H1 (cell line): ENCODE measurements at regions not wholly inside any gene's neighbourhood (a gene's known extent, or its start where the extent isn't known, plus 50 kb on each side); places are given as distances from the start of the nearest gene placed in this dataset.
A peak's percentile ranks its signal among the peaks of the same experiment; 100 is the strongest.

Experiments
- CTCF ChIA-PET: fragments of 300-600 bp; sonication (Branson Sonifier 250); formaldehyde crosslinking; loops from one replicate; lab custom pipeline; 2021; ENCODE audit not compliant: partially characterized antibody; lab: Charles Lee
- POLR2A ChIA-PET: fragments of 300-600 bp; sonication (Branson Sonifier 250); formaldehyde crosslinking; loops from one replicate; lab custom pipeline; 2021; ENCODE audit warnings: inconsistent platforms; ENCODE audit not compliant: partially characterized antibody; lab: Charles Lee
- DNase-seq, 2 experiments: peaks; one replicate each; pipeline versions ENCODE4 v3.0.0 to v3.0.0-alpha.2; 2010 to 2022; ENCODE audit warnings: low spot score in 2 of 2, low read depth in 1 of 2, mixed read lengths in 1 of 2
- FAIRE-seq: peaks from 2 replicates; lab custom pipeline; 2011; peaks lifted over from hg19 to GRCh38; lab: Jason Lieb, UNC
- H2AFZ ChIP-seq: 2 replicates; pipeline ENCODE4 v1.8.1; 2012; ENCODE audit warnings: low read length, inconsistent platforms
- H2AK5ac ChIP-seq: 2 replicates; pipeline ENCODE4 v1.6.1; 2013; ENCODE audit warnings: low read depth, low read length
- H2BK120ac ChIP-seq: replicated peaks from 2 replicates; pipeline ENCODE3; 2013; ENCODE audit warnings: low read depth, low read length, inconsistent platforms
- H2BK12ac ChIP-seq: 2 replicates; pipeline ENCODE4 v1.6.1; 2013; ENCODE audit warnings: low read depth, low read length
- H2BK15ac ChIP-seq: 2 replicates; pipeline ENCODE4 v1.6.1; 2013; ENCODE audit warnings: low read length
- H2BK20ac ChIP-seq: 2 replicates; pipeline ENCODE4 v1.6.1; 2013; ENCODE audit warnings: low read length
- H2BK5ac ChIP-seq: 2 replicates; pipeline ENCODE4 v1.6.1; 2013; ENCODE audit warnings: low read depth, low read length
- H3K14ac ChIP-seq: 2 replicates; pipeline ENCODE4 v1.6.1; 2013; ENCODE audit warnings: inconsistent platforms; ENCODE audit not compliant: insufficient read length
- H3K18ac ChIP-seq: 2 replicates; pipeline ENCODE4 v1.6.1; 2013; ENCODE audit warnings: low read length; ENCODE audit errors: extremely low read depth
- H3K23ac ChIP-seq: 2 replicates; pipeline ENCODE4 v1.6.1; 2013; ENCODE audit warnings: inconsistent platforms; ENCODE audit not compliant: insufficient read length
- H3K23me2 ChIP-seq: 2 replicates; pipeline ENCODE4 v1.6.1; 2013; ENCODE audit warnings: low read depth, low read length
- H3K27ac ChIP-seq: 2 replicates; pipeline ENCODE4 v1.6.1; 2011; ENCODE audit warnings: low read depth, low read length, inconsistent platforms
- H3K27me3 ChIP-seq, 4 experiments: replicated peaks in 1 of 4; 1 replicate in 1 of 4; 2 replicates in 3 of 4; pipeline versions ENCODE4 v1.6.1 to v1.8.1; 2011 to 2013; ENCODE audit warnings: low read length in 3 of 4, mild to moderate bottlenecking in 3 of 4, inconsistent platforms in 2 of 4, mixed read lengths in 2 of 4, moderate library complexity in 1 of 4; ENCODE audit not compliant: control insufficient read depth in 3 of 4, insufficient read depth in 3 of 4; ENCODE audit errors: extremely low read depth in 1 of 4
- H3K36me3 ChIP-seq, 4 experiments: 2 replicates each; pipeline versions ENCODE4 v1.6.1 to v1.8.1; 2011 to 2013; ENCODE audit warnings: mild to moderate bottlenecking in 4 of 4, low read length in 3 of 4, moderate library complexity in 2 of 4, control low read depth in 1 of 4, inconsistent platforms in 1 of 4; ENCODE audit not compliant: insufficient read depth in 4 of 4, control insufficient read depth in 2 of 4
- H3K4ac ChIP-seq: replicated peaks from 2 replicates; pipeline ENCODE3; 2013; ENCODE audit warnings: low read length, low read depth, mixed read lengths, inconsistent platforms; ENCODE audit not compliant: insufficient read length
- H3K4me1 ChIP-seq, 4 experiments: replicated peaks in 1 of 4; 1 replicate in 1 of 4; 2 replicates in 3 of 4; pipeline versions ENCODE4 v1.6.1 to v1.8.1; 2011 to 2013; ENCODE audit warnings: low read length in 3 of 4, inconsistent platforms in 2 of 4, mixed read lengths in 1 of 4; ENCODE audit not compliant: insufficient read depth in 4 of 4, control insufficient read depth in 3 of 4
- H3K4me2 ChIP-seq, 2 experiments: 2 replicates each; pipeline versions ENCODE4 v1.6.1 to v1.8.1; 2011 to 2013; ENCODE audit warnings: low read depth in 2 of 2, low read length in 2 of 2, control low read depth in 1 of 2, inconsistent platforms in 1 of 2, mild to moderate bottlenecking in 1 of 2; ENCODE audit not compliant: insufficient read depth in 1 of 2
- H3K4me3 ChIP-seq, 4 experiments: fragments of 200-600, 300-600 bp in 1 of 4; sonication (generic), shearing (Covaris generic), sonication (Bioruptor Twin) in 1 of 4; 2 replicates each; pipeline versions ENCODE4 v1.5.1 to v1.8.1; 2011 to 2016; ENCODE audit warnings: low read length in 4 of 4, low read depth in 3 of 4, control low read depth in 2 of 4, inconsistent platforms in 2 of 4, mild to moderate bottlenecking in 2 of 4, mixed read lengths in 1 of 4, moderate library complexity in 1 of 4; ENCODE audit not compliant: insufficient read depth in 2 of 4; ENCODE audit errors: extremely low read depth in 1 of 4
- H3K56ac ChIP-seq: replicated peaks from 2 replicates; pipeline ENCODE3; 2013; ENCODE audit warnings: low read depth, mild to moderate bottlenecking, mixed read lengths, low read length, inconsistent platforms; ENCODE audit not compliant: insufficient read length
- H3K79me1 ChIP-seq: 2 replicates; pipeline ENCODE4 v1.6.1; 2013; ENCODE audit warnings: low read depth, low read length, control low read depth
- H3K79me2 ChIP-seq, 2 experiments: 2 replicates each; pipeline versions ENCODE4 v1.6.1 to v1.8.1; 2012 to 2013; ENCODE audit warnings: low read length in 2 of 2, mild to moderate bottlenecking in 2 of 2, inconsistent platforms in 1 of 2; ENCODE audit not compliant: insufficient read depth in 2 of 2, control insufficient read depth in 1 of 2
- H3K9ac ChIP-seq, 4 experiments: replicated peaks in 1 of 4; 1 replicate in 1 of 4; 2 replicates in 3 of 4; pipeline versions ENCODE4 v1.6.1 to v1.8.1; 2011 to 2013; ENCODE audit warnings: low read depth in 3 of 4, low read length in 3 of 4, control low read depth in 2 of 4, mild to moderate bottlenecking in 2 of 4, moderate library complexity in 2 of 4, inconsistent platforms in 1 of 4; ENCODE audit errors: extremely low read depth in 1 of 4
- H3K9me3 ChIP-seq, 2 experiments: 2 replicates each; pipeline versions ENCODE4 v1.6.1 to v1.8.1; 2012 to 2013; ENCODE audit warnings: mild to moderate bottlenecking in 2 of 2, moderate library complexity in 2 of 2, control low read depth in 1 of 2, inconsistent platforms in 1 of 2, low read depth in 1 of 2, low read length in 1 of 2, mixed read lengths in 1 of 2; ENCODE audit not compliant: insufficient read depth in 2 of 2
- H4K20me1 ChIP-seq, 2 experiments: replicated peaks in 1 of 2; 2 replicates each; pipeline versions ENCODE3 to v1.8.1; 2011 to 2013; ENCODE audit warnings: inconsistent platforms in 2 of 2, low read length in 2 of 2, mild to moderate bottlenecking in 1 of 2; ENCODE audit not compliant: insufficient read depth in 2 of 2, control insufficient read depth in 1 of 2
- H4K5ac ChIP-seq: 2 replicates; pipeline ENCODE4 v1.6.1; 2013; ENCODE audit warnings: low read length, low read depth, mixed read lengths, inconsistent platforms; ENCODE audit not compliant: insufficient read length
- H4K8ac ChIP-seq: 2 replicates; pipeline ENCODE4 v1.8.0; 2013; ENCODE audit warnings: mild to moderate bottlenecking, moderate library complexity, low read length, inconsistent platforms; ENCODE audit not compliant: insufficient read depth; ENCODE audit errors: extremely low read depth
- H4K91ac ChIP-seq: replicated peaks from 2 replicates; pipeline ENCODE3; 2013; ENCODE audit warnings: low read length, mixed read lengths, inconsistent platforms; ENCODE audit not compliant: insufficient read length
- CEBPB ChIP-seq: IDR thresholded peaks from 2 replicates; pipeline ENCODE4 v1.6.1; 2012; ENCODE audit warnings: low read depth, low read length
- EP300 ChIP-seq, 2 experiments: IDR thresholded peaks; 1 replicate in 1 of 2; 2 replicates in 1 of 2; pipeline ENCODE4 v1.6.1; 2011 to 2012; ENCODE audit warnings: low read depth in 2 of 2, low read length in 2 of 2, mild to moderate bottlenecking in 2 of 2, borderline replicate concordance in 1 of 2, inconsistent platforms in 1 of 2, moderate library complexity in 1 of 2
- JUN ChIP-seq: IDR thresholded peaks from 2 replicates; pipeline ENCODE4 v1.6.1; 2011; ENCODE audit warnings: low read depth, mild to moderate bottlenecking, improper control_type of control experiment, low read length
- KDM1A ChIP-seq: fragments of 200-600, 300-600 bp; sonication (generic); IDR thresholded peaks from 2 replicates; pipeline ENCODE4 v1.7.1; 2016; ENCODE audit warnings: mild to moderate bottlenecking, low read length, borderline replicate concordance
- KDM5A ChIP-seq: fragments of 200-600 bp; IDR thresholded peaks from 2 replicates; pipeline ENCODE4 v1.7.1; 2012; ENCODE audit warnings: mild to moderate bottlenecking, low read length, inconsistent platforms, mixed read lengths
- MAFK ChIP-seq: IDR thresholded peaks from 2 replicates; pipeline ENCODE4 v1.6.1; 2012; ENCODE audit warnings: low read depth, mild to moderate bottlenecking, improper control_type of control experiment, low read length
- RNF2 ChIP-seq: fragments of 200-900, 300-1000 bp; sonication (generic); IDR thresholded peaks from 2 replicates; pipeline ENCODE4 v1.7.1; 2016; ENCODE audit warnings: borderline replicate concordance, low read depth, mild to moderate bottlenecking, antibody characterized with exemption, low read length; ENCODE audit not compliant: poor library complexity, severe bottlenecking; ENCODE audit errors: missing control alignments
- SIN3A ChIP-seq, 2 experiments: IDR thresholded peaks in 1 of 2; conservative IDR thresholded peaks in 1 of 2; 2 replicates each; pipeline ENCODE4 v1.6.1; 2011 to 2012; ENCODE audit warnings: low read length in 2 of 2, improper control_type of control experiment in 1 of 2, low read depth in 1 of 2, mild to moderate bottlenecking in 1 of 2
- SRF ChIP-seq: IDR thresholded peaks from 2 replicates; pipeline ENCODE4 v1.6.1; 2011; ENCODE audit warnings: mild to moderate bottlenecking, low read depth, low read length, moderate library complexity
- TCF12 ChIP-seq: IDR thresholded peaks from 2 replicates; pipeline ENCODE4 v1.6.1; 2011; ENCODE audit warnings: low read depth, mild to moderate bottlenecking, low read length
- YY1 ChIP-seq: IDR thresholded peaks from 2 replicates; pipeline ENCODE4 v1.6.1; 2011; ENCODE audit warnings: low read depth, mild to moderate bottlenecking, low read length
- WGBS, 2 experiments: shearing (Covaris generic) in 1 of 2; methylation state at CpG; one replicate each; pipeline versions ENCODE4 v1.1.6 to v1.1.7; 2013 to 2015; ENCODE audit warnings: low lambda C conversion rate in 2 of 2, mixed read lengths in 2 of 2, inconsistent platforms in 1 of 2, low coverage in 1 of 2, missing lambda C conversion rate in 1 of 2; ENCODE audit not compliant: insufficient replicate concordance in 2 of 2, insufficient coverage in 1 of 2, insufficient read length in 1 of 2; ENCODE audit errors: extremely low coverage in 1 of 2, missing lambda C conversion rate in 1 of 2; 5-methylcytosine and 5-hydroxymethylcytosine counted together

DNA sequence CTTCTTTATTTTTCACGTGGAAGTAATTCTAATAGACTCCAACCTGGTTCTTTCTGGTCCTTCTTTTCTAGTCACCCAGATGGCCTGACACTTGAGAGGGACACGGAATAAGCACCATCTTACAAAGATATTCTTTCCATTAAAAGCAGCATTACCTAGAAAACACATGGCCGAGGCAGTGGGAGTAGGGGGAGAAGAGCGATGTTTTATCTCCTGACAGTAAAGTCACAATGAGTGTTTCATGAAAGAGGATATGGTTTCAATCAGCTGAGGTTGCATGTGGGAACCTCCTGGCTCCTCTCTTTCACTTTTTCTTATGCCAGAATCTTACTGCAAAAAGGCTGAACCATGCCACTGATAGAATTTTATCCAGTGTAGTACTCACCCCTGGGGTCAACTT is 288.8 kb upstream of the SPAG17 start:
- DNase-seq (no peak), FAIRE-seq (no peak)
- no peak overlapping the region for H2BK15ac ChIP-seq
- H4K8ac ChIP-seq = no peak overlapping the region
- H4K5ac ChIP-seq = no peak overlapping the region
- H3K23me2 ChIP-seq = no peaks in the 10 kb centered on the region
- no peak overlapping the region for H3K4ac ChIP-seq
- no peak overlapping the region for H3K27ac ChIP-seq
- H2BK20ac ChIP-seq = no peak overlapping the region
- H3K4me3 ChIP-seq = no peak overlapping the region
- peaks cover 0 to 6% of the 10 kb centered on the region in 2 experiments; a peak in 1 of 4 replicates for H3K9me3 ChIP-seq
- no peaks in the 10 kb centered on the region for H3K27me3 ChIP-seq
- no peaks in the 10 kb centered on the region for H3K4me1 ChIP-seq
- no peak overlapping the region for H3K9ac ChIP-seq
- POLR2A ChIA-PET = no interaction called here
- H2BK12ac ChIP-seq = no peak overlapping the region
- H3K4me2 ChIP-seq = no peak overlapping the region
- no peaks in the 10 kb centered on the region for H3K79me1 ChIP-seq
- no peaks in the 10 kb centered on the region for H3K36me3 ChIP-seq
- CTCF ChIA-PET = no interaction called here
- no peak overlapping the region for H3K14ac ChIP-seq
- peak overlapping the region; percentile 22; the same call in 1 of the 2 replicates for H2AFZ ChIP-seq
- H4K20me1 ChIP-seq = no peaks in the 10 kb centered on the region
- no peak overlapping the region for H3K23ac ChIP-seq
- WGBS, 2 experiments = 91% methylated on average over 4 of the region's 4 CpGs; no CpG with 5 or more reads in 1 of the 2 experiments
- H3K79me2 ChIP-seq = no peaks in the 10 kb centered on the region
- no peak overlapping the region for H3K18ac ChIP-seq
- no peak overlapping the region for H4K91ac ChIP-seq
- no peak overlapping the region for H2BK5ac ChIP-seq
- H3K56ac ChIP-seq = no peak overlapping the region
- H2AK5ac ChIP-seq = no peak overlapping the region
- H2BK120ac ChIP-seq = no peak overlapping the region
- no peak for TF ChIP-seq JUN
- TF ChIP-seq EP300 (IDR thresholded peaks at IDR 0.05; ENCODE audit: borderline replicate concordance in 1 of 2, low read depth in 2 of 2, low read length in 2 of 2) = no peak
- TF ChIP-seq CEBPB = no peak
- TF ChIP-seq MAFK = no peak
- TF ChIP-seq KDM5A = no peak
- TF ChIP-seq KDM1A = no peak
- no peak for TF ChIP-seq RNF2
- no peak for TF ChIP-seq SRF
- no peak for TF ChIP-seq YY1
- TF ChIP-seq TCF12 = no peak
- TF ChIP-seq SIN3A (conservative IDR thresholded peaks at IDR 0.05 in 1 of 2, IDR thresholded peaks at IDR 0.05 in 1 of 2; ENCODE audit: low read depth in 1 of 2, low read length in 2 of 2) = no peak
